ENCODE measurements at regions not wholly inside any gene's neighbourhood (a gene's known extent, or its start where the extent isn't known, plus 50 kb on each side); places are given as distances from the start of the nearest gene placed in this dataset.

DNA sequence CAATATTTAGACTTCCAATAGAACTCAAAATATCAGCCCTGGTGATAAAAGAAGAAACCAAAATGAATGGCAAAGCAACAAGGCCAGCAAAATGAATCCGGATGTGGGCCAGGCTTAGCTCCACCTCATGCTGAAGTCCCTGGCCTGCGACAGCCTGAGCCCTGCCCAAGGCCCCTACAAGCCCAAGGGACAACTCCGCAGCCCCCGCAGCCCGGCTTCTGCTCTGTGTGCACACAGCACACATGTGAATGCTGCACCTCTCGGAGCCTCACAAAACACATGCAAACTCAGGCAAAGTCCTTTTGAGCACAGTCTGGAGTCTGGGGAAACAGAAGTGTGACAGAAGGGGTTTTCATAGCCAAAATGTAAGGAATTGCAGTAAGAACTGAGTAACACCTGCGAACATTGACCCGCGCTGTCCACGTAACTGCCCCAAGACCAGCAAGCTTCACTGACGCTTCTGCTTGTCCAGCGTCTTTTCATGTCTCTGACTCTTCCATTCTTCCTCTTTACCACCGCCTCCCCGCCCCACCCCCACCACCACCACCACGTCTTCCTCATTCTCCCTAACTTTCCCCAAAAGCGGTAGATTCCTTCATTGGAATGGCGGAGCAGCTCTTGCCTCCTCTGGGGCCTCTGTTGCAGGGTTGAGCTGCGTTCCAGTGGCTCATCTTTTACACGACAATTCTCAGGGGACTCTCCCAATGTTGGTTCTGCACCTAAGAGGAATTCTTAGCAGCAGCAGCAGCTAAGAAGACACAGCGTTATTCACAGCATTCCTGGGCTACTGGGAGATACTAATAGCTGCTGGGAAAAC, 136.4 kb upstream of the COPS8 start:
- no peak for DNase-seq (ENCODE audit: low read depth in 2 of 2)

DNA sequence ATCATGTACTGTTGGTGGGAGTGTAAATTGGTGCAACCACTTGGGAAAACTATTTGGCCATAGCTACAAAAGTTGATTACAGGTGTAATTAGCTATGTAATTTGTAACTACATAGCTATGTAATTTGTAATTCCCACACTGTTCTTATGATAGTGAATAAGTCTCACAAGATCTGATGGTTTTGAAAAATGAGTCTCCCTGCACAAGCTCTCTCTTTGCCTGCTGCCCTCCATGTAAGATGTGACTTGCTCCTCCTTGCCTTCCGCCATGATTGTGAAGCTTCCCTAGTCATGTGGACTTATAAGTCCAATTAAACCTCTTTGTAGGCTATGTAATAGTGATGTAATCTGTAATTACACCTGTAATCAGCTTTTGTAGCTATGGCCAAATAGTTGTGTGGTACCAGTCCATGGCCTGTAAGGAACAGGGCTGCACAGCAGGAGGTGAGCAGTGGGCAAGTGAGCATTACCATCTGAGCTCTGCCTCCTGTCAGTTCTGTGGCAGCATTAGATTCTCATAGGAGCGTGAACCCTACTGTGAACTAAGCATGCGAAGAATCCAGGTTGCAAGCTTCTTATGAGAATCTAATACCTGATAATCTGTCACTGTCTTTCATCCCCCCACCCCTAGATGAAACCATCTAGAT, 133.7 kb upstream of the COPS8 start:
- DNase-seq (ENCODE audit: low read depth in 2 of 2), result no peak

DNA sequence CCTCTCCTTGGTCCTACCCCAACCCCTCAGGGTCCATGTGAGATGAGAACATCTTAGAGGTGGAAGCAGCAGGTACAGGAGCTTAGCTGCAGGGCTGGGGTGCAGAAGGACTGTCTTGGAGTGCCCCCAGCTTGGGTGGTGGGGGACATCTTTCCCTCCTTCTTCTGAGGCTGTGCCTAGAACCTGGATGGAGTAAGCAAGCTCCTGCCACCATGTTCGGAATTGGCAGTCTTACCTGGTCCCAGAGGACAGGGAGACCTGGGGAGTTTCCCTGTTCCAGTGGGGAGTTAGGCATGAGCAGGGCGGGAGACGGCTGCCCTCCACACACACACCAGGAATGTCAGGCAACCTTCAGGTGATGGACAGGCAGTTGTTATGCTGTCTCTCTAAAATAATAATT, 131.0 kb upstream of the COPS8 start:
- no peak for DNase-seq (ENCODE audit: low read depth in 2 of 2)

DNA sequence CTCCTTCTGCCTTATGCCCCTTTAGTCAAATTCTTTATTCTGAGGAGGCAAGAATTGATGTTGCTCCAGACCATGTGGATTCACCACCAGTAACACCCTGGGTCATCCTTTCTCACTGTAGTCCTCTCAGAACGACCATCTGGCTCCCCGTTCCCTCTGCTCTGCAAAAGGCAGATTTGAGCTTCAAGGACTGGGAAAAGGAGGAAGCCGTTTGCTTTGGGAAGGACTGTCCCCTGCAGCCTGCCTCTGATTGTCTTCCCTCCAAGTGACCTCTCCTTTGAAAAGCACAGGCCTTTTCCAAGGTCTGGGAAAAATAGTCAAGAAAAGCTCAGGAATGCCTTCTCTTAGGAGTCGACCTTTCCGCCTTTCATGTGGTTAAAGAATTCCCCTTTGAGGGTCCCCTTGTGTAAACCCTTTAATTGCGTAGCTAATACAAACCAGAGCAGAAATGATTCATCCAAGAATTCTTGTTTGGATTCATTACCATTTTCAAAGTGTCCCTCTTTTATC, 130.1 kb upstream of the COPS8 start:
- DNase-seq (ENCODE audit: low read depth in 2 of 2), result no peak

DNA sequence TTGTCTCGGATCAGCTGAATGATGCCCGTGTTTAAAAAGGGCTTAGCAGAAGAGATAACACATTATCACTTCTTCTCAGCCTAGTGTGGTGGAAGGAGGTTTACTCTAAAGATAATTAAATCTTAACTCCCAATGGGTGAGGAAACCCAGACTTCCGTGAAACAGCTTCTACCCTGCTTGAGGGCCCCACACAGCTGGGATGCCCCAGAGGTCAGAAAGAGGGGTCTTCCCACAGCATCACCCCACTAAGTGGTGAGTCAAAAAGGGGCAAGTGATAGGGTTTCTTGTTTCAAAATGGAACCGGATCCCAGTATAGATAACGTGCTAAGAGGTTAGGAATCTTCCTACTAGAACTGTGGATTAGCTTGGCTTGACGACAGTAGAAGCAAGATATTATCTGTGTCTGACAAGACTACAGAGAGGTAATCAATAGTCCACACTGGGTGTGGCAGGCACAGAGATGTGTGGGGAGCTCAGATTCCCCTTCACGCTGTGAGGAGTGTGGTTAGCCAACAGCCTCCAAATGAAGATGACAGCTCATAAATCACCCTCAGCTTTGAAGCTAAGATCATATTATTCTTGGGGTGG, 129.6 kb upstream of the COPS8 start:
- no peak for DNase-seq (ENCODE audit: low read depth in 2 of 2)

DNA sequence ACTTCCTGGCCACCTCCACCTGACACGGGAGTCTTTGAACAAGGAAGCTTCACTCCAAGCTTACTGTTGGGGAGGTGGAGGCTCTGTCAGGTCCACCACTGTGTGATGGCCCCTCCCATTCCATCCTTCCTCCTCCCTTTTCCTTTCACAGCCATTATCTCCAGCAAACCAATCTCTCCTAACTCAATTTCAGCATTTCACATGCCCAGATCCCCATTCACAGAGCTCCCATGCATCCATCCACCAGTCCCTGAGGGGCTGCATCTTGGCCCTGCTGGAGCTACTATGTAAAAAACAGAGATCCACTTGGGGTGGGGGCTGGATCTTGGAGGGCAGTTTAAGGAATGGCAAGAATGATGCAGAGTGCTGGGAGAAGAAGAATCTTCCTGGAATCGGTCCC, 129.0 kb upstream of the COPS8 start:
- DNase-seq (ENCODE audit: low read depth in 2 of 2), result no peak

DNA sequence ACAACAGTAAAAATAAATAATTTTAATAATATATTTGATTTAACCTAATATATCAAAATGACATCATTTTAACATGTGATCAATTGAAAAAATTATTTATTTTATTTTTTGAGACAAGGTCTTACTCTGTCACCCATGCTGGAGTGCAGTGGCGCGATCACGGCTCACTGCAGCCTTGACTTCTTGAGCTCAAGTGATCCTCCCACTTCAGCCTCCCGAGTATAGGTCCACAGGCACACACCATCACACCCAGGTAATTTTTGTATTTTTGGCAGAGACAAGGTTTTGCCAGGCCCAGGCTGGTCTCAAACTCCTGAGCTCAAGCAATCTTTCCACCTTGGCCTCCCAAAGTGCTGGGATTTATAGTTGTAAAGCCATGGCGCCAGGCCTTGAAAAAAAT, 126.7 kb upstream of the COPS8 start:
- no peak for DNase-seq (ENCODE audit: low read depth in 2 of 2)

DNA sequence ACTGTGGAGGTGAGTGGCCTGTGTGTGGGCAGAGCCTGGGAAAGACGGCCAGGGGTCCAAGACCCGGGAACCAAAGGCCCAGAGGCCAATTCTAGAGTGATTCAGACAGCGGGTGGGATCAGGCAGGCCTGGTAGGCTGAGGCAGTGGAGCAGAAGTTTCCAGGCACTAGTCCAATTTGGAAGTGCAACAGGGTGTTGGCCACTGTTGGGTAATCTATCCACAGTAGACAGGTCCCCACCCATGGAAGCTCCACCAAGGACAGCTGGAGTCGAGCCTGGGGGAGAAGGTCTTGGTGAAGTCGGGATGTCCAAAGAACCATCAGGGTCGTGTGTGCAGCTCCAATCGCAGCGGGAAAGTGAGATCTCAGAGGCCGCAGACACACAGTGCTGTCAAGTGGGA, 125.8 kb upstream of the COPS8 start:
- DNase-seq (ENCODE audit: low read depth in 2 of 2), result no peak

DNA sequence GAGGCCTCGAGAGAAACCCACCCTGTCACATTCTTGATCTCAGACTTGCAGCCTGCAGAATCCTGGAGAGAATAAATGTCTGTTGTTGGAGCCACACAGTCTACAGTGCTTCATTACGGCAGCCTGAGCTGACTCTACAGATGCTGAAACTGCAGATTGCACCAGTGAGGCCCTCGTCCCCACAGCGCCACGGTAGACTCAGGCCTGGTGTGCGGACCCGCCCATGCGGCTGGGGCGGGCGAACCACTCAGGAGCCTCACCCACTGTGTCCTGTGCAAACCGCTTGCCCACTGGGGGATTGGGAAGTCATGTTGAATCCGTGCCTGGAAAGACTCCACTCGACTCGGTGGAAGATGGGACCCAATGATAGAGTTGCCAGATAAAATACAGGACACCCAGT, 125.2 kb upstream of the COPS8 start:
- DNase-seq (ENCODE audit: low read depth in 2 of 2), result no peak

DNA sequence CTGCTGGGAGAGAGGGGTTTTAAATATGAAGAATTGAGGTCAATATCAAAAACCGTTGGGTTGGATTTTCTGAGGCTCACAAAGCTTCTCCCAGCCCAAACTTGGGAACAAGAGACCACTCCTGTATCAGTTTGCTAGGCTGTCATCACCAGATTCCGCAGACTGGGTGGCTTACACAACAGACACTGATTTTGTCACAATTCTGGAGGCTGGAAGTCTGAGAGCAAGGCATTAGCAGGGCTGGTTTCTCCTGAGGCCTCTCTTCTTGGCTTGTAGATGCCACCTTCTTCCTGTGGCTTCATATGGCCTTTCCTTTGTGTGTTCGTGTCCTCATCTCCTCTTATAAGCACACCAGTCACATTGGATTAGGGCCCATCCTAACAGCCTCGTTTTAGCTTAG, 122.9 kb upstream of the COPS8 start:
- DNase-seq (ENCODE audit: low read depth in 2 of 2), result no peak

DNA sequence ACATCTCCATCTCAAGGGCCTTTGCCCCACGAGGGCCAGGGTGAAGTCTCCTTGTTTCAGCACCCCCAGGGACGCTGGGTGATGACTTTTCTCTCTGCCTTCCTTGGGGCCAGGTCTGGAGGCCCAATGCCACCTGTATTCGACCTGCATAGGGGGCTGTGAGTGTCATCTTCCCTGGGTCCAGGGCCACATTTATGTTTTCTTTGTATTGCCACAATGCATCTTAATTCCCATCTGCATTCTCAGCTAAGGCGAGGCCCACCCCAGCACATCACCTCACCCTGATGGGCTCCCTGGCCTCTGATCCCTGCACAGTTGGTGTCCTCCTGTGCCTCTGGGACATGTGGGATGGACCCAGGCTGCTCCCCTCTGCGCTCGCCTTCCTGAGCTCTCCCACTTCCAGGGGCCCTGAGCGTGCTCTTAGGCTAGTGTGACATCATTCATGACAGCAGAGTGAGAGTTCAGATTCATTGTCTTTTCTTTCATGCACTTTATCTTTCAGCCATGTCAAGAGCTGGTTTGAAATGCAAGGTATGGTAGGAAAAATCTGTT, 122.0 kb upstream of the COPS8 start:
- no peak for DNase-seq (ENCODE audit: low read depth in 2 of 2)

DNA sequence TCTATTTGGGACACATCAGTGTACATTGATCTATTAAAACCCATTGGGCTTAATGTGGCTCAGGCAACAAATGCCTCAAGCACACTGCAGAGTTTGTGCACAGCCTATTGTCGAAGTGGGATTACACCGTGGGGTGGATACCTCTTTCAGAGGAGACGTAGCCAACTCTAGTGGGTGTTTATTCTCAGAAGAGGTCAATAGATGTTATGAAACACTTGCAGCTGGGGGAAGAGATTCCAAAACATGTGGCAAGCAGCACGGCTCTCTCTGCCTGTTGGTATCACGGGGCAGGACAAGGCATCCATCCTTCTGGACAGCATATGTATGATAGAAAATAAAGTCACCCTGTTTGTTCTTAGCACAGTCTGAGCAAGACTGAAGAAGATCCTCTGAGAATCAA, 121.4 kb upstream of the COPS8 start:
- no peak for DNase-seq (ENCODE audit: low read depth in 2 of 2)

DNA sequence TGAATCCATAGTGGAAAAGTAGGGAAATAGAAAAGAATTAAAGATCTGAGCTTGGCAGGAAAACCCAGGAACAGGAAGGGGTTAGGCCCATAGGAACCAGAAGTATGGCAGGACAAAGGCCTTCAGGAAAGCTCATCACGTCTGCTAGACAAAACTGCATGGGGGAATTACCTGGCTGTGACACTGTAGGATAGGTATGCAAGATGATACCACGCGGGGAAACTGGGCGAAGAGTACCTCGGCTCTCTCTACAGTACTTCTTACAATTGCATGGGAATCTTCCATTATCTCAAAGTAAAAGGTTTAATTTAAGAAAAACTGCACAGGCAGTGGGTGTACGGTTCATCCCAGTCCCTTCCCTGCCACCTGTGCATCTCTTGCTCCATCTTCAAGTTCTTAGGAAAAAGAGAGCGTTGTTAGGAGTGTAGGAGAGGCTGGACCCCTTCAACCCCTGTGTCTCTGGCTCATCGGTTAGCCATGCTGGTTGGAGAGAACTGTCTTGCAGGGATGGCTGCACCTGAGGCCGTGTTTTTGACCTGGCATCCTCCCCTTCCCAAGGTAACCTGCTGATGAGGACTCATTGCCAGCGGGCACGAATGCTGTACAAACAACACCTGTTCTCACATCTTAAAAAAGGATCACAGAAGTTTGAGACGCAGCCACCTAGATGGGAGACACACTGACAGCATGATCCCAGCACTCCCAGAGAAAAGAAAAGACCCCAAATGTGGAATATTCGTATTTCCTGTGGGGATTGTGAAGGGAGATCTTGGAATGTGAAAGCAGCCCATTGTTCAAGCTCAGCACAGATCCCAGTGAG, 120.5 kb upstream of the COPS8 start:
- DNase-seq (ENCODE audit: low read depth in 2 of 2), result no peak

DNA sequence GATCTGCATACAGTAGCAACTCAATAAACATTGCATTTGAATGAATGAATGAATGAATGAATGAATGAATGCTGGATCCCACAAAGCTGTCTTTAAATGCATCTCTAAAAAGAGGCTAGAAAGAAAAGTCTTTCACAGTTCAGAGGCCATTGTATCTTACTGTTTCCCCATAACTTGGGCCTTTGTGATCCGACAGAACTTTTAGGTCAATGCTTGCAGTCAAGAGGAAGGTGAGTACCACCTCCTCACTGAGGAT, 119.9 kb upstream of the COPS8 start:
- no peak for DNase-seq (ENCODE audit: low read depth in 2 of 2)

DNA sequence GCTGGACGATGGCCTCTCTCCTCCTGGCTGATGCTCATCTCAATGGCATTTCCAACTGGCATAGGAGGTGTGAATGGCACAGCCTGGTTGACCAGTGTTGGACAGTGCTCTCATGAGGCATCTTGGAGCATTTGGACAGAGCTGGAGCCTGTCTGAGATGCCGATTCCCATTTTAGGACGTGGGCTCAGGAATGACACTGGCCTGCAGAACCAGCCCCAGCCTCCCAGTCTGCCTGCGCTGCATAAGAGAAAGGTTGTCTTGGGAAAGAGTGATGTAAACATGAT, 118.2 kb upstream of the COPS8 start:
- no peak for DNase-seq (ENCODE audit: low read depth in 2 of 2)

DNA sequence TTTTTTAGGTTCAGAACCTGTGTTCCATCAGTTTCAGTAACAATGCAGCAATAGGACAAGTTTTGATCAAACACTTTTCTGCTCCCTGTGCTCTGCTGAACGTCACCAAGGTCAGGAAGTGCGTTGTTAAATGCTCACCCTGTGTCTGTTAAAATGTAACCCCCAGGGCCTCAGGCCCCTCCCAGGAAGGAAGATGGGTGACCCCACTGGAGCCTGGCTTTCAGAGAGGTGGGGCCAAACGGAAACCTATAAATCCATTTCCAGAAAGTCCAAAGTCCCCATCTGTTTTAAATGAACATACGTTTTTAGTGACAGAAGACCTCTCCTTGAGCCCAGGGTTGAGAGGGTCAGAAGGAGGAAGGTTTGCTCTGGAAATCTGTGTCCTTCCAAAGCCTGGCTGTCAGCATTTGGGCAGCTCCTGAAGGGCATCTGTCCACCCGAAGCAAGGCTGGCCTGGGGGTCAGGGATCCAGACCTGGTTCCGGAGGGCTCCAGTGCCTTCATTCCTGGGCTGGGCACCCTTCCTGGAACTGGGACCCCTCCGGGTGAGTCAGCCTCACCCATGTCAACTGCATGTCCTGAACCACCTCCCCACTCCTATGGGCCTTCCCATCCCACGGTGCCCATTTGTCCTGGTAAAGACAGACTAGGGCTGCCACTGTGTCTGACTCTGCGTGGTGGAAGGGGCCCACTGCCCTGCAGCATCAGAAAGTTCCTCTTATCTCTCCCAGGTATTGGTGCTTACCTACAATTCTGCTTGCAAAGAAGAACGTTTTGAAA, 117.4 kb upstream of the COPS8 start:
- no peak for DNase-seq (ENCODE audit: low read depth in 2 of 2)

DNA sequence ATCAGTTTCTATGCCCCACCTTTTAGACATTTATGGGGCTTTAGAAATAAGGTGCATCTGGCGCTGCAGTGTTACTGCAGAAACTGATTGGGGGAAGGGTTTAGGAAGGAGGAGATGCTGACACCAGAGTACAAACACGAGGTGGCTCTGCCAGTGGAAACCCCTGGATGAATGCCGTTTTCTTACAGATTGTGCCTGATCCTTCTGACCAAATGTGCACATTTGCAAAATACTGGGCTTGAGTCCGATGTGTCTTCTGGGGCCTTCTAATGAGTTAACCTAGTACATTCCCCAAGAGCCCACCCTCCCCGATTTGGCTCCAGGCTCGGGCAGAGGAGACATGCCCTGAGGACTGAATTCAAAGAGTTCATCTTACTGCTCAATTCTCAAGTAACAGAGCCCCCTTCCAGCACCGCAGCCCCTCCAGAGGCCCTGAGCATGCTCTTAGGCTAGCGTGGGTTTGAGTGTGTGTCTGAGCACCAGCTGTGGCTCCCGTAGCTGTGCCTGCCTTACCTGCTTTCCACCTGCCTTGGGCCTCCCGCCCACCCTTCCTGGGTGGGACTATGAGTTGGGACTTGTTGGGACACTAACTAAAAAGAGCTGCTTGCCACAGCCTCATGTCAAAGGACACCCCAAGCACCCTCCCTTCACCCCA, 116.7 kb upstream of the COPS8 start:
- DNase-seq (ENCODE audit: low read depth in 2 of 2), result no peak

DNA sequence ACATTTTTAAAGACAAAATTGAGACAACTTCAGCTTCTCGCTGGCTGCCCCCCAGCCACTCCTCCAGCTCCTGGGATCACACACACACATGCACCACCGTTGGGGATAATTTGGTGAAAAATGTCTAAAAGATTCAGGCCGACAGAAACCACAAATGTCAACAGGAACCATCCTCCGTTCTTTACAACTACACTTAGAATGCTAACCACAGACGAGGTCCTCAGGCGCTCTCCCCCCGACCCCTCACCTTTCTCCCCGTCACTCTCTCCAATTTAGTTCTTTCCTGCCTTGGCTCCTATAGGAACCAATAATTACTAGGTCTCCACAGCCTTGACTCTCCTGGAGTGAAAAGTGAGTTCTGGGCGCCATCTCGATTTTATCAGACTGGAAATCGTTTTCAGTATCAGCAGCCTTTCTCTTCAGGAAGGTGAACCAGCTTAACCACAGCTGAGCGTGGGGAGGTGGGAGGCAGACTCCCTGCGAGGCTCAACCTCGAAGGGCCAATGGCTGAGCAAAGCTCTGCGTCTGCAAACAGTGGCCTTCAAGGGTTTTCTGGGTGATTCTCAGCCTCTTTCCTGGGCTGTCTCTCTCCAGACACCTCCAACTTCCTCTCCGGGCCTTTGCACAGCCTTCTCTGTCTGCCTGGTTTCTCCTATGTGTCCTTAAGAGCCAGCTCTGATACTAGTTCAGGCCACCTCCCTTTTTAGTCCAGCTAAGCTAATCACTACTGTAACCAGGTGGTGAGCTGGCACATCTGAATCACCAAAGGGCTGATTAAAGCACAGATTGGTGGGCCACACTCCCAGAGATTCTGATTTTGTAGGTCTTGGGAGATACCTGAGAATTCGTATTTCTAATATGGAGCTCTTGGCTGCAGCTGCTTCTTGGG, 115.7 kb upstream of the COPS8 start:
- DNase-seq (ENCODE audit: low read depth in 2 of 2), result no peak

DNA sequence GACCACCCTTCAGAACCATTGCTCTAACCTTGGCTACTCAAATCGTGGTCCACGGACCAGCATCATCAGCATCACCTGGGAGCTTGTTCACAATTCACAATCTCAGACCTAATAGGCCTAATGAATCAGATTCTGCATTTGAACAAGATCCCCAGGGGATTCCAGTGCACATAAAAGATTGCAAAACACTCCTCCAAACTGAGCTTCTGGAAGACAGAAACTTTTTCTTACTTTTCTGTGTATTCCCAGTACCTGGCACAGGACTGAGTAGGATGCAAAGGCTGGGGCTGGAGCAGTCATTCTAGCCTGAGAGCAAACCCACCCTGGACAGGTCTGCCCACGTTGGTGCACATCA, 115.1 kb upstream of the COPS8 start:
- DNase-seq (ENCODE audit: low read depth in 2 of 2), result no peak

DNA sequence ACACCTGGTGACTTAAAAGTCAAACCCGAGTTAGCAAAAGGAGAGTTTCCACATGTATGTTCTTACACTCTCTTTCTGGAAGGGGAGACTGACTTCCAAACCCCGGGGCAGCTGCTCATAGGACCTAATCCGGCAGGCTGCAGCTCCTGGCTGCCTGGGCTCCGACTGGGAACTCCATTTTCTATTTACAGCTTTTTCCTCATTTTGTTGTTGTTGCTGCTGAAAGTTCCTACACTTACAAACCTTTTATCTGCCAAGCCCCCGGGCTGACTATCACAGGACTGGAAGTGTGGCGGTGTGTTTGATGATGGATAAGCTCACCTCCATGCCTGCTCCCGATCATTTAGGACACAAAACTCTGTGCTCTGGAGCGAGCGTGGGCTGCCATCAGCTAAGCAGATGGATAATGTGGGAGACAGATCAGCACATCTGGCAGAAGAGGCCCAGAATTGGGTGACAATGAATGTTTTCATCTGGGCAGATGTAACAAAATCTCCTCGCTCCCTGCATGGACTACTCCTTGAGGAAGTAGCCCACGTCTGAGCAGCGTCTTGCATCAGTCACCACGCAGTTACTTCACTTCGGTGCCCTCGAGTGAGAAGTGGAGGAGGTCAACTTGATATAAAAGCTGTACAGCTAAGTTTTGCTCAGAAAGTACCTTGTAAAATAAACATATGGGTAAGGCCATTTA, 114.4 kb upstream of the COPS8 start:
- no peak for DNase-seq (ENCODE audit: low read depth in 2 of 2)

Measured in activated CD4-positive, alpha-beta T cell treated with anti-CD3 and anti-CD28 coated beads for 24 hours (primary cell).